Hepatocyte (in vitro differentiated cells): ENCODE measurements at regions not wholly inside any gene's neighbourhood (a gene's known extent, or its start where the extent isn't known, plus 50 kb on each side); places are given as distances from the start of the nearest gene placed in this dataset.

ENCODE experiments used
- DNase-seq: peaks from one replicate; pipeline ENCODE4 v3.0.0-alpha.2; 2016; ENCODE audit warnings: low spot score
- H2AFZ ChIP-seq: fragments of 200-600 bp; sonication (generic); 2 replicates; pipeline ENCODE4 v1.6.0; 2016; ENCODE audit warnings: antibody characterized with exemption, mild to moderate bottlenecking
- H3K27ac ChIP-seq: fragments of 200-600 bp; sonication (generic); 2 replicates; pipeline ENCODE4 v1.5.1; 2016; ENCODE audit warnings: mild to moderate bottlenecking
- H3K27me3 ChIP-seq: fragments of 200-600 bp; sonication (generic); 2 replicates; pipeline ENCODE4 v1.6.1; 2016
- H3K36me3 ChIP-seq: fragments of 200-600 bp; sonication (generic); replicated peaks from 2 replicates; pipeline ENCODE4 v1.5.1; 2016; ENCODE audit warnings: low read depth; ENCODE audit not compliant: insufficient read depth
- H3K4me1 ChIP-seq: fragments of 200-600 bp; sonication (generic); 2 replicates; pipeline ENCODE4 v1.5.1; 2016; ENCODE audit warnings: mild to moderate bottlenecking, moderate library complexity; ENCODE audit not compliant: insufficient read depth
- H3K4me2 ChIP-seq: fragments of 200-600 bp; sonication (generic); 2 replicates; pipeline ENCODE4 v1.6.0; 2016
- H3K4me3 ChIP-seq: fragments of 200-600 bp; sonication (generic); 2 replicates; pipeline ENCODE4 v1.5.1; 2016; ENCODE audit warnings: mild to moderate bottlenecking
- H3K79me2 ChIP-seq: fragments of 200-600 bp; sonication (generic); 2 replicates; pipeline ENCODE4 v1.6.0; 2017; ENCODE audit warnings: mild to moderate bottlenecking
- H3K9me2 ChIP-seq: fragments of 200-600 bp; sonication (generic); replicated peaks from 2 replicates; pipeline ENCODE4 v1.6.0; 2017; ENCODE audit warnings: mild to moderate bottlenecking; ENCODE audit not compliant: insufficient read depth
- H3K9me3 ChIP-seq: fragments of 200-600 bp; sonication (generic); 2 replicates; pipeline ENCODE4 v1.5.1; 2016; ENCODE audit warnings: low read depth, mild to moderate bottlenecking
- H4K20me1 ChIP-seq: fragments of 200-600 bp; sonication (generic); 2 replicates; pipeline ENCODE4 v1.6.0; 2016; ENCODE audit warnings: mild to moderate bottlenecking; ENCODE audit not compliant: insufficient read depth, poor library complexity, severe bottlenecking
- EZH2 ChIP-seq: fragments of 200-600 bp; sonication (generic); IDR thresholded peaks from 2 replicates; pipeline ENCODE4 v1.6.1; 2016; ENCODE audit warnings: antibody characterized with exemption, mild to moderate bottlenecking, borderline replicate concordance
- EZH2phosphoT487 ChIP-seq: fragments of 200-600 bp; sonication (generic); IDR thresholded peaks from one replicate; pipeline ENCODE4 v1.6.1; 2018; ENCODE audit warnings: antibody characterized with exemption, mild to moderate bottlenecking, low read depth, moderate library complexity; ENCODE audit not compliant: unreplicated experiment, severe bottlenecking
- WGBS: methylation state at CpG from one replicate; pipeline ENCODE4 v1.1.6; 2016; ENCODE audit warnings: low lambda C conversion rate; ENCODE audit errors: missing lambda C conversion rate; 5-methylcytosine and 5-hydroxymethylcytosine counted together
- TF ChIP-seq, protein P1 (sequence below): fragments of 200-600 bp; sonication (generic); IDR thresholded peaks from 2 replicates; pipeline ENCODE4 v1.5.1; 2016; ENCODE audit warnings: antibody characterized with exemption, mild to moderate bottlenecking; ENCODE audit not compliant: poor library complexity

DNA sequence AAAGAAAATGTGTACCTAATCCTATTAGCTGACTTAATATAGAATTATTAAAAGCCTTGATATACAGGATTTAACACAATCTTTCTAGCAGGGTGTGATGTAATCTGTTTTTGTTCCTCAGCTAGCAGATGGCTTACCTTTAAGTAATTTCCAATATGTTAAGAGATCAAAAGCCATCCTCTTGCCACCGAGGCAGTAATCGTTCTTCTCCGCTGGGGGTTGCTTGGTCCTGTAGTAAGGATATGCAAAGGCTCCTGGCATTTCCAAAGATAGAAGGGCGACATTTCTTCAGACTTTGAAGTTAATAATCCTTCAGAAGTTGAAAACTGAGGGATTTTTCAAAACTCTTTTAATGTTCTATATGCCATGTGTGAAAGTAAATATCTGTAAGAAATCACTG, 156.4 kb downstream of the FZD1 start:
- WGBS: 79% methylated on average over 4 of the region's 4 CpGs
- H3K27ac ChIP-seq: no peak overlapping the region
- no peaks in the 10 kb centered on the region for H4K20me1 ChIP-seq
- no peaks in the 10 kb centered on the region for H3K9me3 ChIP-seq
- H3K9me2 ChIP-seq: no peaks in the 10 kb centered on the region
- no peaks in the 10 kb centered on the region for H3K79me2 ChIP-seq
- no peak for DNase-seq
- H3K27me3 ChIP-seq: no peaks in the 10 kb centered on the region
- TF ChIP-seq, protein P1, sequence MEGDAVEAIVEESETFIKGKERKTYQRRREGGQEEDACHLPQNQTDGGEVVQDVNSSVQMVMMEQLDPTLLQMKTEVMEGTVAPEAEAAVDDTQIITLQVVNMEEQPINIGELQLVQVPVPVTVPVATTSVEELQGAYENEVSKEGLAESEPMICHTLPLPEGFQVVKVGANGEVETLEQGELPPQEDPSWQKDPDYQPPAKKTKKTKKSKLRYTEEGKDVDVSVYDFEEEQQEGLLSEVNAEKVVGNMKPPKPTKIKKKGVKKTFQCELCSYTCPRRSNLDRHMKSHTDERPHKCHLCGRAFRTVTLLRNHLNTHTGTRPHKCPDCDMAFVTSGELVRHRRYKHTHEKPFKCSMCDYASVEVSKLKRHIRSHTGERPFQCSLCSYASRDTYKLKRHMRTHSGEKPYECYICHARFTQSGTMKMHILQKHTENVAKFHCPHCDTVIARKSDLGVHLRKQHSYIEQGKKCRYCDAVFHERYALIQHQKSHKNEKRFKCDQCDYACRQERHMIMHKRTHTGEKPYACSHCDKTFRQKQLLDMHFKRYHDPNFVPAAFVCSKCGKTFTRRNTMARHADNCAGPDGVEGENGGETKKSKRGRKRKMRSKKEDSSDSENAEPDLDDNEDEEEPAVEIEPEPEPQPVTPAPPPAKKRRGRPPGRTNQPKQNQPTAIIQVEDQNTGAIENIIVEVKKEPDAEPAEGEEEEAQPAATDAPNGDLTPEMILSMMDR: no peak
- TF ChIP-seq EZH2 (no peak), EZH2phosphoT487 (no peak)
- no peaks in the 10 kb centered on the region for H3K36me3 ChIP-seq
- no peak overlapping the region for H3K4me2 ChIP-seq
- no peaks in the 10 kb centered on the region for H3K4me1 ChIP-seq
- H3K4me3 ChIP-seq: no peak overlapping the region
- no peak overlapping the region for H2AFZ ChIP-seq

GRCh38 chr7:91421018-91421417, 156.8 kb downstream of the FZD1 start:
- Histone ChIP-seq H3K36me3 (no peaks in the 10 kb centered on the region), H3K4me2 (no peak overlapping the region), H3K9me3 (no peaks in the 10 kb centered on the region), H3K27ac (no peak overlapping the region), H3K9me2 (no peaks in the 10 kb centered on the region), H4K20me1 (no peaks in the 10 kb centered on the region), H3K27me3 (no peaks in the 10 kb centered on the region), H3K79me2 (no peaks in the 10 kb centered on the region), H2AFZ (no peak overlapping the region), H3K4me3 (no peak overlapping the region), H3K4me1 (no peaks in the 10 kb centered on the region)
- 70% methylated on average over 7 of the region's 7 CpGs for WGBS
- TF ChIP-seq, protein P1: no peak
- TF ChIP-seq EZH2phosphoT487 (no peak), EZH2 (no peak)
- DNase-seq: no peak

DNA sequence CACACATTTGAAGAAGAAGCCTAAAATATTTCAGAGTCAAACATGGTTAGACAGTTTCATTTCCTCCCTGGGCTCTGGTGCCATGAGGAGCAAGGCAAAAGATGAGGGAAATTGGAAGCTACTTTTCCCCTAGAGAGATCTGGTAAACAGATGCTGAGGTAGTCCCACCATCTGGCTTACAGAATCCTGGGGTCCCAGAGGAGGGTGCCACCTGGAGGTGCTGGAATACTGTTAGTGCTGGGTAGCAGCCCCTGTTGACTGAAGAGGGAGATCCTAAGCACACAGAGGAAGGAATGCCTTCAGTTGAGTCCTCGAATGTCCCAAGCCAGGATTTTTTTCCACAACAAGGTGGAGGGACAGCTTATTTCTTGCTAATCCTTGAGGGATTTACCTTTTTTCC, 160.1 kb downstream of the FZD1 start:
- DNase-seq: no peak
- 40% methylated on average over 1 of the region's 1 CpG for WGBS
- Histone ChIP-seq H3K4me3 (no peak overlapping the region), H3K27ac (no peak overlapping the region), H4K20me1 (no peaks in the 10 kb centered on the region), H3K9me2 (no peaks in the 10 kb centered on the region), H3K36me3 (no peaks in the 10 kb centered on the region), H3K4me2 (no peak overlapping the region), H3K4me1 (no peaks in the 10 kb centered on the region), H3K27me3 (no peaks in the 10 kb centered on the region), H3K79me2 (no peaks in the 10 kb centered on the region), H2AFZ (no peak overlapping the region), H3K9me3 (no peaks in the 10 kb centered on the region)
- TF ChIP-seq, protein P1: no peak
- TF ChIP-seq EZH2phosphoT487 (no peak), EZH2 (no peak)

DNA sequence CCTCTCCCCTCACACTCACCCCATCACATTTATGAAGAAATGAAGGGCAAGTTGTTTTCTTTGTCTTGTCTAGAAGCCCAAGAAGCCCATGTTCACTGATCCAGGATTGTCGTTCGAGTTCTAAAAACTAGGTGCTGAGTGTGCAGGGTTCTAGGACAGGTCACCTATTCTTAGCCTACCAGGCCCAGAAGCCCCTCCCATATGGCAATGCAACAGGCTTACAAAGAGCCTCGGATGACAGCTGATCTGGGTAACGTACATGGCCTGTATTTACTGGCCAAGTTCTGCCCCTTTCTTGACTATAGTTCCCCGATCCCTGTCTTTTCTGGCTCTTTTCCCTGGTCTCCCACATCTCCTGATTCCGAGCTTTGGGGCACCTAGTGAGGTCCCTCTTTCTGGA, 160.9 kb downstream of the FZD1 start:
- Histone ChIP-seq H3K36me3 (no peaks in the 10 kb centered on the region), H3K27ac (no peak overlapping the region), H4K20me1 (no peaks in the 10 kb centered on the region), H3K27me3 (no peaks in the 10 kb centered on the region), H3K4me3 (no peak overlapping the region), H3K9me3 (no peaks in the 10 kb centered on the region), H3K4me1 (no peaks in the 10 kb centered on the region), H2AFZ (no peak overlapping the region), H3K79me2 (no peaks in the 10 kb centered on the region), H3K9me2 (no peaks in the 10 kb centered on the region), H3K4me2 (no peak overlapping the region)
- TF ChIP-seq EZH2phosphoT487: no peak
- TF ChIP-seq, protein P1: no peak
- no peak for TF ChIP-seq EZH2
- 84% methylated on average over 6 of the region's 6 CpGs for WGBS
- no peak for DNase-seq
